ENCODE measurements at regions not wholly inside any gene's neighbourhood (a gene's known extent, or its start where the extent isn't known, plus 50 kb on each side); places are given as distances from the start of the nearest gene placed in this dataset.

DNA sequence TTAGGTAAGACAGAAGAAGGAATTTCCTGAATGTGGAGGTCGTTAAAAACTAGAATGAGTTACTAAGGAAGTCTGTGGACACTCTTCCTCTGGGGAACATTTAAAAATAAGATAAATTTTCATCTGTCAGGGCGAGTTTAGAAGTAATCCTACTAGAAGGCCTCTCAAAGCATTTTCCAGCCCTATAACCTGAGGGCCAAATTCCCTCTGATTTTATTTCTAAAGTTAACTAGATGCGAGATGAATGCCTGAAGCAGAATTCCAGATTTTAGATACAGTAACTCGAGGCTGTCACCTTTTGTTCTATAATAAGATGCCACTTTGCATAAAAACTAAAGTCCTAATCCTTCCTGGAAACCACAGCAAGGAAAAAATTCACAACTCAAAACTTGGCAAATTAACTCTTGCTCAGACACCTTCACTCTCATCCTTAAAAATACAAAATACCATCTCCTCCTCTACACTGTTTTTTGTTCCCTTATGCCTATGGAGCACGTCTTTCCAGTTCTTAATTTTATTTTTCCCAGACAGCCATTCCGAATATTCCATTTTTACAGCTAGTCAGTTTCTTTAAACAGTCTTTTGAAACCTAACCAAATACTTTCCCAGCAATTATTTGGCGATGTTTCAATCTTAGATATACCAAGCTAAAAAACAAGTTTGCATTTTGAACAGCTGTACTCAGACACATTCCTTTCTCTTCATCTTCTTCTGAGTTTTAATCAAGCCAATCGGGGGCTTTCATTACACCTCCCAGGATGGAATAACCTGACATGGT, 420.7 kb upstream of the NFE2L3 start:
- no peaks in the 10 kb centered on the region for H3K36me3 ChIP-seq (replicated peaks in 1 of 2)
- peak overlapping the region in 2 of 5 donors; percentile 22 to 30 for H3K27ac ChIP-seq
- intact Hi-C loops (cut with DNase I): no loop called here
- DNase-seq: no peak
- no peaks in the 10 kb centered on the region for H3K27me3 ChIP-seq
- TF ChIP-seq POLR2A (IDR thresholded peaks at IDR 0.05): no peak
- TF ChIP-seq, protein P1, sequence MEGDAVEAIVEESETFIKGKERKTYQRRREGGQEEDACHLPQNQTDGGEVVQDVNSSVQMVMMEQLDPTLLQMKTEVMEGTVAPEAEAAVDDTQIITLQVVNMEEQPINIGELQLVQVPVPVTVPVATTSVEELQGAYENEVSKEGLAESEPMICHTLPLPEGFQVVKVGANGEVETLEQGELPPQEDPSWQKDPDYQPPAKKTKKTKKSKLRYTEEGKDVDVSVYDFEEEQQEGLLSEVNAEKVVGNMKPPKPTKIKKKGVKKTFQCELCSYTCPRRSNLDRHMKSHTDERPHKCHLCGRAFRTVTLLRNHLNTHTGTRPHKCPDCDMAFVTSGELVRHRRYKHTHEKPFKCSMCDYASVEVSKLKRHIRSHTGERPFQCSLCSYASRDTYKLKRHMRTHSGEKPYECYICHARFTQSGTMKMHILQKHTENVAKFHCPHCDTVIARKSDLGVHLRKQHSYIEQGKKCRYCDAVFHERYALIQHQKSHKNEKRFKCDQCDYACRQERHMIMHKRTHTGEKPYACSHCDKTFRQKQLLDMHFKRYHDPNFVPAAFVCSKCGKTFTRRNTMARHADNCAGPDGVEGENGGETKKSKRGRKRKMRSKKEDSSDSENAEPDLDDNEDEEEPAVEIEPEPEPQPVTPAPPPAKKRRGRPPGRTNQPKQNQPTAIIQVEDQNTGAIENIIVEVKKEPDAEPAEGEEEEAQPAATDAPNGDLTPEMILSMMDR (IDR thresholded peaks at IDR 0.05): no peak
- WGBS, 4 donors: 54 to 62% (median 58%) methylated on average over 8 of the region's 8 CpGs
- no peaks in the 10 kb centered on the region for H3K4me1 ChIP-seq (replicated peaks in 1 of 2)
- H3K4me3 ChIP-seq: no peak overlapping the region
- no peaks in the 10 kb centered on the region for H3K9me3 ChIP-seq (replicated peaks in 1 of 3)

DNA sequence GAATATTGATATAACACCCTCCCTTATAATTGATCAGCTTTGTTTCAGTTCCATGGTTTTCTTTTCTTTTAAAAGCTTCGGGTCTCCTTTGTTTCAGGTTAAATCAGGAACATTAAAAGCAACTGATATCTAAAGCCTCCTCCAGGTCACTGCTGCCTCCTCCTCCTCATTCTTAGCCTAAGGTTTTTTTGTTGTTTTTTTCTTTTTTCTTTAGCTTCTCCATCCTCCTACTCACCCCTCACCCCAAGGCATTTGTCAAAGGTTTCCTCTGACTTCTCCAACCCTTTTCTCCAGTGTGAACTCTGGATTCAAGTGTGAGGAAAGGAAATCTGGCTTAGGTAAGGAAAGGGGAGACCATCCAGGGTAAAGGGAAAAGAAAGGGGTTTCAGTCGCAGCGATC, 420.2 kb upstream of the NFE2L3 start:
- H3K9me3 ChIP-seq (replicated peaks in 1 of 3): no peaks in the 10 kb centered on the region
- WGBS, 4 donors: 45 to 55% (median 49%) methylated on average over 3 of the region's 3 CpGs
- intact Hi-C loops (cut with DNase I): no loop called here
- no peak for DNase-seq
- no peak overlapping the region for H3K4me3 ChIP-seq
- H3K36me3 ChIP-seq (replicated peaks in 1 of 2): no peaks in the 10 kb centered on the region
- H3K27ac ChIP-seq: peak overlapping the region in 1 of 5 donors; percentile 22
- TF ChIP-seq, protein P1 (IDR thresholded peaks at IDR 0.05): no peak
- no peak for TF ChIP-seq POLR2A (IDR thresholded peaks at IDR 0.05)
- no peaks in the 10 kb centered on the region for H3K4me1 ChIP-seq (replicated peaks in 1 of 2)
- H3K27me3 ChIP-seq: no peaks in the 10 kb centered on the region

DNA sequence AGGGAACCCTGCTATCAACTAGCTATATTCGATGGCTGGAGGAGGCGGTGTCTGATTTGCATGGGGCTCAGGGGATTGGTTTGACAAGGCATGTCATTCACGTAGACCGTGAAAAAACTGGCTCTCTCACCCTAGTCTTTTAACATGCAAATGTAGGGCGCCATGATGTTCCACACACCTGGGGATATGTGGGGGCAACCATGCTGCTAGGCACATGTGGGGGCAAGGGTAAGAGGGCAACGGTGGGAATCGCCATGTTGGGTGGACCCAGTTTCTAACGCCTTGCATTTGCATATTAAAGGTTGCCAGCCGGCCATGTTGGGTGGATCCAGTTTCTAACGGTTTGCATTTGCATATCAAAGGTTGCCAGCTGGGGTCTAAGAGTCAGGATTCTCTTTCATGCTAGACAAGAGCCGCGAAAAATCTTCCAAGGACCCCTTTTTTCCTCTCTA, 419.2 kb upstream of the NFE2L3 start:
- no peak for TF ChIP-seq POLR2A (IDR thresholded peaks at IDR 0.05)
- TF ChIP-seq, protein P1 (IDR thresholded peaks at IDR 0.05): no peak
- 81 to 91% (median 85%) methylated on average over 12 of the region's 12 CpGs for WGBS, 4 donors
- DNase-seq: no peak
- Histone ChIP-seq H3K4me1 (replicated peaks in 1 of 2) (no peaks in the 10 kb centered on the region), H3K27ac (no peak overlapping the region), H3K9me3 (replicated peaks in 1 of 3) (no peaks in the 10 kb centered on the region), H3K27me3 (no peaks in the 10 kb centered on the region), H3K4me3 (no peak overlapping the region), H3K36me3 (replicated peaks in 1 of 2) (no peaks in the 10 kb centered on the region)
- intact Hi-C loops (cut with DNase I): no loop called here

DNA sequence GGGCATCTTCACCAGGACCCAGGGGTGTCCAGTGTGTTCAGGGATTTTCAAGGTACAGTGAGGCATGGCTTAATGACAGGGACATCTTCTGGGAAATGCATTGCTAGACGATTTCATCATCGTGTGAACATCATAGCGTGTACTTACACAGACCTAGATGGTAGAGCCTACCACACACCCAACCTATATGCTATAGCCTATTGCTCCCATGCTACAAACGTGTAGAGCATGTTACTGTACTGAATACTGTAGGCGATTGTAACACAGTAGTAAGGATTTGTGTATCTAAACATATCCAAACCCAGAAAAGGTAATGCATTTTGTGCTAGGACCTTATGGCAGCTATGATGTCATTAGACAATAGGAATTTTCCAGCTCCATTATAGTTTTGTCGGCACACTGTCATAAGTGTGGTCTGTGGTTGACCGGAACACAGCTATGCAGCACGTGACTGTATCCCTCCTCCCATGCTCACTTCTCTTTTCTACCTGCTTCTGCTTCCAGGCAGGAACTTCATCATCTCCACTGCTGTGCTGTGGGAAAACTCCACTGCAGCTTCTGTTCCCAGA, 416.2 kb upstream of the NFE2L3 start:
- 72 to 91% (median 77%) methylated on average over 8 of the region's 8 CpGs for WGBS, 4 donors
- intact Hi-C loops (cut with DNase I): no loop called here
- TF ChIP-seq POLR2A (IDR thresholded peaks at IDR 0.05): no peak
- TF ChIP-seq, protein P1 (IDR thresholded peaks at IDR 0.05): no peak

More for the DNA sequence above, 416.2 kb upstream of the NFE2L3 start:
- no peak overlapping the region for H3K27ac ChIP-seq
- H3K36me3 ChIP-seq (replicated peaks in 1 of 2): no peaks in the 10 kb centered on the region
- H3K4me1 ChIP-seq (replicated peaks in 1 of 2): no peaks in the 10 kb centered on the region
- no peaks in the 10 kb centered on the region for H3K9me3 ChIP-seq (replicated peaks in 1 of 3)
- peak in 1 of 7 donors; percentile 32 for DNase-seq
- H3K27me3 ChIP-seq: no peaks in the 10 kb centered on the region
- H3K4me3 ChIP-seq: no peak overlapping the region

All from adrenal gland (tissue), 9 donors.